Brain microvascular endothelial cell (primary cell): ENCODE measurements at regions not wholly inside any gene's neighbourhood (a gene's known extent, or its start where the extent isn't known, plus 50 kb on each side); places are given as distances from the start of the nearest gene placed in this dataset.

ENCODE experiments used
- DNase-seq: peaks from one replicate; pipeline ENCODE4 v3.0.0-alpha.2; 2020
- H3K27ac ChIP-seq: fragments of 250-450 bp; sonication (Bioruptor Pico); 2 replicates; pipeline ENCODE4 v1.5.1; 2020; ENCODE audit warnings: mild to moderate bottlenecking, moderate library complexity
- H3K27me3 ChIP-seq: fragments of 250-450 bp; sonication (Bioruptor Pico); replicated peaks from 2 replicates; pipeline ENCODE4 v1.5.1; 2020; ENCODE audit warnings: mild to moderate bottlenecking
- H3K36me3 ChIP-seq: fragments of 250-450 bp; sonication (Bioruptor Pico); replicated peaks from 2 replicates; pipeline ENCODE4 v1.5.1; 2020; ENCODE audit warnings: mild to moderate bottlenecking
- H3K4me3 ChIP-seq: 2 replicates; pipeline ENCODE4 v1.5.1; 2011; ENCODE audit warnings: low read depth, mild to moderate bottlenecking, control low read depth, low read length, moderate library complexity
- CTCF ChIP-seq: IDR thresholded peaks from 2 replicates; pipeline ENCODE4 v1.5.1; 2011; ENCODE audit warnings: low read depth, mild to moderate bottlenecking, moderate library complexity, low read length, control low read depth, inconsistent platforms; ENCODE audit errors: missing control alignments
- in situ Hi-C: cut with HindIII; loops from 2 replicates; pipeline ENCODE4 v1.10.0; 2017; ENCODE audit warnings: low sequenced_read_pairs, low pct_ligation_motif_present

GRCh38 chr18:38867680-38868079 is 1302.1 kb upstream of the CELF4 start:
- in situ Hi-C loops: no loop called here
- TF ChIP-seq CTCF: no peak
- no peak overlapping the region for H3K27ac ChIP-seq

GRCh38 chr18:38851526-38851925 is 1285.9 kb upstream of the CELF4 start:
- TF ChIP-seq CTCF: no peak
- Histone ChIP-seq H3K4me3 (no peak overlapping the region), H3K27ac (no peak overlapping the region), H3K27me3 (no peaks in the 10 kb centered on the region), H3K36me3 (no peaks in the 10 kb centered on the region)
- DNase-seq: no peak
- in situ Hi-C loops: no loop called here

More at GRCh38 chr18:38867680-38868079, 1302.1 kb upstream of the CELF4 start:
- Histone ChIP-seq H3K27me3 (no peaks in the 10 kb centered on the region), H3K36me3 (no peaks in the 10 kb centered on the region), H3K4me3 (no peak overlapping the region)
- no peak for DNase-seq

- Histone ChIP-seq H3K4me3 (no peak overlapping the region), H3K36me3 (no peaks in the 10 kb centered on the region), H3K27me3 (no peaks in the 10 kb centered on the region), H3K27ac (no peak overlapping the region)
- no peak for DNase-seq
- in situ Hi-C loops: no loop called here
- TF ChIP-seq CTCF: no peak
Measured at GRCh38 chr18:38847326-38847725, 1281.7 kb upstream of the CELF4 start.

- no peak for TF ChIP-seq CTCF
- Histone ChIP-seq H3K27ac (no peak overlapping the region), H3K4me3 (no peak overlapping the region), H3K36me3 (no peaks in the 10 kb centered on the region), H3K27me3 (no peaks in the 10 kb centered on the region)
- DNase-seq: no peak
- in situ Hi-C loops: no loop called here
Measured at GRCh38 chr18:38843291-38843690, 1277.7 kb upstream of the CELF4 start.

GRCh38 chr18:38826247-38826646 is 1260.6 kb upstream of the CELF4 start:
- no peak overlapping the region for H3K27ac ChIP-seq
- in situ Hi-C loops: no loop called here
- H3K27me3 ChIP-seq: no peaks in the 10 kb centered on the region
- no peak for DNase-seq
- H3K4me3 ChIP-seq: no peak overlapping the region
- no peaks in the 10 kb centered on the region for H3K36me3 ChIP-seq
- no peak for TF ChIP-seq CTCF

- in situ Hi-C loops: no loop called here
- Histone ChIP-seq H3K4me3 (no peak overlapping the region), H3K27me3 (no peaks in the 10 kb centered on the region), H3K27ac (no peak overlapping the region), H3K36me3 (no peaks in the 10 kb centered on the region)
- DNase-seq: no peak
- no peak for TF ChIP-seq CTCF
Measured at GRCh38 chr18:38811209-38811608, 1245.6 kb upstream of the CELF4 start.
